K562 (cell line): ENCODE measurements at regions not wholly inside any gene's neighbourhood (a gene's known extent, or its start where the extent isn't known, plus 50 kb on each side); places are given as distances from the start of the nearest gene placed in this dataset.

Source experiments
- CCAR2 ChIP-seq: fragments of 200-400 bp; formaldehyde crosslinking; IDR thresholded peaks from 2 replicates; pipeline ENCODE4 v1.6.1; 2017; ENCODE audit warnings: mild to moderate bottlenecking, low read depth, low read length
- MEF2A ChIP-seq: IDR thresholded peaks from 2 replicates; pipeline ENCODE4 v1.6.1; 2011; ENCODE audit warnings: low read depth, mild to moderate bottlenecking, low read length, moderate library complexity; ENCODE audit not compliant: control insufficient read depth
- SMAD2 ChIP-seq: fragments of 150-350 bp; IDR thresholded peaks from 2 replicates; pipeline ENCODE4 v1.6.1; 2014; ENCODE audit warnings: low read depth, mild to moderate bottlenecking, low read length
- SRSF9 ChIP-seq: fragments of 200-400 bp; formaldehyde crosslinking; IDR thresholded peaks from 2 replicates; pipeline ENCODE4 v1.6.1; 2017; ENCODE audit warnings: low read depth, low read length, borderline replicate concordance
- ZHX1 ChIP-seq: fragments of 150-350 bp; conservative IDR thresholded peaks from 2 replicates; pipeline ENCODE4 v1.6.1; 2014; ENCODE audit warnings: low read length
- ZNF175 ChIP-seq: fragments of 200-800 bp; sonication (Bioruptor generic); IDR thresholded peaks from 2 replicates; pipeline ENCODE4 v1.6.1; 2016; ENCODE audit warnings: low read depth, mild to moderate bottlenecking, missing genetic modification characterization, missing compliant biosample characterization
- ZNF717 ChIP-seq: fragments of 250-450 bp; sonication (Bioruptor Pico); IDR thresholded peaks from 2 replicates; pipeline ENCODE4 v1.5.0; 2021
- ZNF778 ChIP-seq: fragments of 450-650 bp; formaldehyde crosslinking; IDR thresholded peaks from 2 replicates; pipeline ENCODE4 v1.4.0; 2020; ENCODE audit warnings: mild to moderate bottlenecking, moderate library complexity
- TF ChIP-seq, protein P1 (sequence below), 2 experiments: fragments of 450-650 bp; conservative IDR thresholded peaks; 2 replicates each; pipeline ENCODE4 v1.6.1; 2017; ENCODE audit warnings: mild to moderate bottlenecking in 2 of 2, moderate library complexity in 2 of 2

- TF ChIP-seq ZHX1 (no peak), ZNF175 (CRISPR knock-in tag) (no peak), ZNF778 (no peak), CCAR2 (no peak), MEF2A (no peak), SMAD2 (no peak), SRSF9 (no peak), ZNF717 (no peak)
- TF ChIP-seq, protein P1, sequence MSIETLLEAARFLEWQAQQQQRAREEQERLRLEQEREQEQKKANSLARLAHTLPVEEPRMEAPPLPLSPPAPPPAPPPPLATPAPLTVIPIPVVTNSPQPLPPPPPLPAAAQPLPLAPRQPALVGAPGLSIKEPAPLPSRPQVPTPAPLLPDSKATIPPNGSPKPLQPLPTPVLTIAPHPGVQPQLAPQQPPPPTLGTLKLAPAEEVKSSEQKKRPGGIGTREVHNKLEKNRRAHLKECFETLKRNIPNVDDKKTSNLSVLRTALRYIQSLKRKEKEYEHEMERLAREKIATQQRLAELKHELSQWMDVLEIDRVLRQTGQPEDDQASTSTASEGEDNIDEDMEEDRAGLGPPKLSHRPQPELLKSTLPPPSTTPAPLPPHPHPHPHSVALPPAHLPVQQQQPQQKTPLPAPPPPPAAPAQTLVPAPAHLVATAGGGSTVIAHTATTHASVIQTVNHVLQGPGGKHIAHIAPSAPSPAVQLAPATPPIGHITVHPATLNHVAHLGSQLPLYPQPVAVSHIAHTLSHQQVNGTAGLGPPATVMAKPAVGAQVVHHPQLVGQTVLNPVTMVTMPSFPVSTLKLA (conservative IDR thresholded peaks at IDR 0.05) = no peak
These were observed 88.4 kb downstream of the DUSP6 start (continued) for GRCh38 chr12:89263900-89264299.
